ENCODE measurements at regions not wholly inside any gene's neighbourhood (a gene's known extent, or its start where the extent isn't known, plus 50 kb on each side); places are given as distances from the start of the nearest gene placed in this dataset.

DNA sequence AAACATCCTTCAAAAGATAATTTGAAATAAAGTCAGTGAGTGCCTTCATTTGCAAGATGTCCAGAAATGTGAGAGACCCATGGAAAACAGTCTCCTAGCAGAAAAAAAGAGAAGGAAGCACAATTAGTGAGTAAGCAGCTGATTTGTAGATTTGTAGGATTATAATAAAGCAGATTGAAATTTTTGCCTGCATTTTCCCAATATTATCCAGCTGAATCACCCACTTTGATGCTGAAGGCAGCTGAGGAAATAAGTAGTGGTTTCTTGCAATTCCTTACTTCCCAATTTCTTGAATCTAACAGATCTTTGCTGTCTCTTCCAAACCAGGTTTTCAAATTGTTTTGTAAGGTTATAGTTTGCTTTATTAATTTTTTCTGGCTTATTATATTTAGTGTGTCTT is 181.4 kb downstream of the GNAT3 start:
- no peaks in the 10 kb centered on the region for H3K27me3 ChIP-seq
- no peak overlapping the region for H3K27ac ChIP-seq
- H3K9me3 ChIP-seq: no peaks in the 10 kb centered on the region
- H3K4me3 ChIP-seq: no peak overlapping the region
- H3K36me3 ChIP-seq: no peaks in the 10 kb centered on the region
- DNase-seq (ENCODE audit: low spot score): no peak
- peaks cover 0 to 6% of the 10 kb centered on the region in 2 donors for H3K4me1 ChIP-seq
- TF ChIP-seq, protein P1, sequence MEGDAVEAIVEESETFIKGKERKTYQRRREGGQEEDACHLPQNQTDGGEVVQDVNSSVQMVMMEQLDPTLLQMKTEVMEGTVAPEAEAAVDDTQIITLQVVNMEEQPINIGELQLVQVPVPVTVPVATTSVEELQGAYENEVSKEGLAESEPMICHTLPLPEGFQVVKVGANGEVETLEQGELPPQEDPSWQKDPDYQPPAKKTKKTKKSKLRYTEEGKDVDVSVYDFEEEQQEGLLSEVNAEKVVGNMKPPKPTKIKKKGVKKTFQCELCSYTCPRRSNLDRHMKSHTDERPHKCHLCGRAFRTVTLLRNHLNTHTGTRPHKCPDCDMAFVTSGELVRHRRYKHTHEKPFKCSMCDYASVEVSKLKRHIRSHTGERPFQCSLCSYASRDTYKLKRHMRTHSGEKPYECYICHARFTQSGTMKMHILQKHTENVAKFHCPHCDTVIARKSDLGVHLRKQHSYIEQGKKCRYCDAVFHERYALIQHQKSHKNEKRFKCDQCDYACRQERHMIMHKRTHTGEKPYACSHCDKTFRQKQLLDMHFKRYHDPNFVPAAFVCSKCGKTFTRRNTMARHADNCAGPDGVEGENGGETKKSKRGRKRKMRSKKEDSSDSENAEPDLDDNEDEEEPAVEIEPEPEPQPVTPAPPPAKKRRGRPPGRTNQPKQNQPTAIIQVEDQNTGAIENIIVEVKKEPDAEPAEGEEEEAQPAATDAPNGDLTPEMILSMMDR (IDR thresholded peaks at IDR 0.05): no peak

DNA sequence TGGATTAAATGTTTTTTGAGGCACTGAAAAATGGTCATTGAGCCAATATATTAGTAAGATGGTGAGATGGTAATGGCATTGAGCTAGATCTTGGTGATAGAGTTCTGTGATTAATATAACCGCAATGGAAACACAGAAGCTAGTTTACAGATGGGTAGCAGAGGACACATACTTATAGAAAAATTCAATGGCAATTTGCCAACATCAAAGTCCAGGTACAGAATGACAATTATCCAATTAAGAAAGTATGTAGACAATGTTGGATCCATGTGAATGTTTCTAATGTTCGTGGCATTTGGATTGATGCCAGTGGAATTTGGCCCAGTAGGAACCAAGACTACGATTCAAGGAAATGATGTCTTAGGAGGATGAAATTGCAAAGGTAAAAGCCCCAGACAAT is 187.8 kb downstream of the GNAT3 start:
- Histone ChIP-seq H3K4me3 (no peak overlapping the region), H3K27ac (no peak overlapping the region), H3K9me3 (no peaks in the 10 kb centered on the region), H3K36me3 (no peaks in the 10 kb centered on the region), H3K27me3 (no peaks in the 10 kb centered on the region), H3K4me1 (no peaks in the 10 kb centered on the region)
- DNase-seq (ENCODE audit: low spot score): no peak
- TF ChIP-seq, protein P1 (IDR thresholded peaks at IDR 0.05): no peak

DNA sequence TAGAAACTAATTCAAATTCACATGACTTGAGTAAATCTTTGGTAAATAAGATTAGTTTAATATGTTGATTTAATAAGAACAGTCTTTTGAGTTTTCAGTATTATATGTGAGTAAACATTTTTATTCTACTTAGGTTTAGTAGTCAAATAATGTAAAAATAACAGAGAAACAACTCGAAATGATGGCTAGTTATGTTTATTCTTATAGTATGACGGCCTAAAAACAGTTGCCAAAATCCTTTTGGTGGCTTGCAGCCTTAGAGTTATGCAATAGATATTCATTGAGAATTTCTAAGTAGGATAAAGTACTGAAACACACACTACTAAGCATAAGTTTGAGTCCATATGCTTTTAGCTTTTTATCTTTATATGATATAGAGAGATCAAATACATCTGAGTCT is 184.8 kb downstream of the GNAI1 start:
- Histone ChIP-seq H3K36me3 (no peaks in the 10 kb centered on the region), H3K27me3 (no peaks in the 10 kb centered on the region), H3K4me1 (no peaks in the 10 kb centered on the region), H3K4me3 (no peak overlapping the region), H3K9me3 (no peaks in the 10 kb centered on the region), H3K27ac (no peak overlapping the region)
- TF ChIP-seq, protein P1 (IDR thresholded peaks at IDR 0.05): no peak
- no peak for DNase-seq (ENCODE audit: low spot score)

DNA sequence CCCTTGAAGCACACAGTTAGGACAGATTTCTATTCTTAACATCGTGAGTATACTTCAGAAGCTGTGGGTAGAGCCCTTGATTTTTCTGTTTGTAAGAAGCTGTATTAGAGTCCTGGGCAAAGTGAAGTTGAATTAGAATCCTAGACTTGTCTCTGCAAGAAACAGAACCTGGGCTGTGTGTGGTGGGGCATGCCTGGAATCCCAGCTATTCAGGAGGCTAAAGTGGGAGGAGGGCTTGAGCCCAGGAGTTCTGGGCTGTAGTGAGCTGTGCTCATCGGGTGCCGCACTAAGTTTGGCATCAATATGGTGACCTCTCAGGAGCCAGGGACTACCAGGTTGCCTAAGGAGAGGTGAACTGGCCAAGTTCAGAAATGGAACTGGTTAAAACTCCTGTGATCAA is 183.4 kb downstream of the GNAI1 start:
- no peaks in the 10 kb centered on the region for H3K4me1 ChIP-seq
- no peak overlapping the region for H3K27ac ChIP-seq
- no peak for DNase-seq (ENCODE audit: low spot score)
- no peaks in the 10 kb centered on the region for H3K9me3 ChIP-seq
- TF ChIP-seq, protein P1 (IDR thresholded peaks at IDR 0.05): no peak
- no peaks in the 10 kb centered on the region for H3K27me3 ChIP-seq
- H3K4me3 ChIP-seq: no peak overlapping the region
- H3K36me3 ChIP-seq: no peaks in the 10 kb centered on the region

DNA sequence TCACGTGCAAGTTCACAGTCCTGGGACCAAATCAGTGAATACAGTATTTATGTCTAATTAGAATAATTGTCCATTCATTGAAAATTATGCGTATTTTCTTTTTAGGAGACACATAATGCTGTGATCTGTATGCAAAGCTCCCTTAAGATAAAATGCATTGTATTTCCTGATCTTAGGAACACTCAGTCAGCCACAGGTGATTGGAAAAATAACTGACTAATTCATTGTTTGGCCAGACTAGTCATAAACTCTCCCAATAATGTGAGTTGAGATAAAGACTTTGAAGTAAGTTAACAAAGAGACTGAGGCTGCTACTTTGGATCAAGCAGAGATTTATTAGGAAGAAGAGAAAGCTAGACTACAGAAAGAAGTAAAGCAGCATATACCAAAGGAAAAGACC is 182.2 kb downstream of the GNAI1 start:
- no peak overlapping the region for H3K4me3 ChIP-seq
- no peaks in the 10 kb centered on the region for H3K4me1 ChIP-seq
- no peak overlapping the region for H3K27ac ChIP-seq
- no peaks in the 10 kb centered on the region for H3K36me3 ChIP-seq
- TF ChIP-seq, protein P1 (IDR thresholded peaks at IDR 0.05): no peak
- no peaks in the 10 kb centered on the region for H3K9me3 ChIP-seq
- no peak for DNase-seq (ENCODE audit: low spot score)
- no peaks in the 10 kb centered on the region for H3K27me3 ChIP-seq

DNA sequence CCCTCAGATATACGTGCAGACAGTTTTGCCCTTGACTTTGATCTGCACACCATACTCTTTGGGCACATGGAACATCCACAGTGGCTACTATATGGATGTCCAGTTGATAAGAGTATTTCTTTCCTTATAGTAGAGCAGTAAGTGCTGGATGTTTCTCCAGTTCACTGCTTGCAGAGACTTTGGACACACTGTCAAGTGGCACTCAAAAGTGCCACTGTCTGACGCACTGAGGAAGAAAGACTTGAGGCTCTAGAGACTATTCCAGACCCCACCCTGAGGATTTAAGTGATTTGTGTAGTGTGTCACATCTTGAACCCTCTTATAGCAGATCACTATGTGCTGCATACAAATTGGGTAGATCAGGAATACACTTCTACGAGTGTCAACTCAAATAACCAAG is 179.1 kb downstream of the GNAI1 start:
- Histone ChIP-seq H3K4me1 (no peaks in the 10 kb centered on the region), H3K27ac (no peak overlapping the region), H3K36me3 (no peaks in the 10 kb centered on the region), H3K27me3 (no peaks in the 10 kb centered on the region), H3K9me3 (no peaks in the 10 kb centered on the region), H3K4me3 (no peak overlapping the region)
- TF ChIP-seq, protein P1 (IDR thresholded peaks at IDR 0.05): no peak
- no peak for DNase-seq (ENCODE audit: low spot score)

Data from right atrium auricular region (tissue), 2 donors.